ENCODE measurements at regions not wholly inside any gene's neighbourhood (a gene's known extent, or its start where the extent isn't known, plus 50 kb on each side); places are given as distances from the start of the nearest gene placed in this dataset.

DNA sequence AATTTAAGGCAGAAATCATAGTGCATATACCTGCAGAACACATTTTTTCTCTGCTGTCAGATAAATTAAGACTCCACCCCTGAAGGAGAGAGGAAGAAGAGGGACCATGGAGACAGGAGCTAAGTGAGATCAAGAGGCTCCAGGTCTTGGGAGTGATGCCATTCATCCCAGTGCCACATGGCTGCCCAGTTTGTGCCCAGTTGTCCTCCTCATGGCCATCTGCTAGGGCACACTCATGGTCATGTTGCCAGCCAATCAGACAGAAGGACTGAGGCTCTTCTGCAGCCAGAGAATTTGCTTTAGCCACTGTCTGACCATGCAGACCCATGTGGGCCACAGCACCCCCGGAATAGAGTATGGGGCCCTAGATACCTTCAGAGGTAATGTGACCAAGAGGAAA, 270.5 kb upstream of the PROK2 start:
- POLR2A ChIA-PET: no interaction called here
- FAIRE-seq: no peak
- dilution Hi-C loops (cut with MboI; ENCODE audit: extremely low pct_ligation_motif_present, low sequenced_read_pairs): no loop called here
- Histone ChIP-seq H3K27ac (ENCODE audit: insufficient read depth, low read depth, low read length) (no peak overlapping the region), H3K36me3 (ENCODE audit: control insufficient read depth in 2 of 2, extremely low read depth in 1 of 2, insufficient read depth in 2 of 2, low read length in 2 of 2) (no peaks in the 10 kb centered on the region), H3K9ac (replicated peaks; ENCODE audit: extremely low read depth, insufficient read depth, low read length) (no peak overlapping the region), H3K9me1 (replicated peaks; ENCODE audit: control insufficient read depth, extremely low read depth, insufficient read depth, low read length) (no peaks in the 10 kb centered on the region), H3K79me2 (ENCODE audit: control insufficient read depth, insufficient read depth, low read length) (no peaks in the 10 kb centered on the region), H3K4me2 (ENCODE audit: insufficient read depth, low read length) (no peak overlapping the region), H3K4me3 (replicated peaks in 1 of 3; ENCODE audit: insufficient read depth in 1 of 3, low read depth in 1 of 3, low read length in 3 of 3) (no peak overlapping the region), H3K27me3 (ENCODE audit: control insufficient read depth in 2 of 2, insufficient read depth in 2 of 2, low read length in 2 of 2) (no peaks in the 10 kb centered on the region), H2AFZ (ENCODE audit: low read depth, low read length) (no peak overlapping the region), H3K9me3 (replicated peaks; ENCODE audit: control insufficient read depth, insufficient read depth, low read length) (no peaks in the 10 kb centered on the region), H4K20me1 (replicated peaks; ENCODE audit: control insufficient read depth, extremely low read depth, insufficient read depth, low read length) (no peaks in the 10 kb centered on the region), H3K4me1 (ENCODE audit: control insufficient read depth, extremely low read depth, insufficient read depth, low read length) (no peaks in the 10 kb centered on the region)
- intact Hi-C loops (cut with micrococcal nuclease): no loop called here
- TF ChIP-seq POLR2AphosphoS5 (IDR thresholded peaks at IDR 0.05; ENCODE audit: insufficient read depth, low read depth, low read length) (no peak), EZH2 (IDR thresholded peaks at IDR 0.05; ENCODE audit: borderline replicate concordance, low read depth, low read length, severe bottlenecking) (no peak), FOS (IDR thresholded peaks at IDR 0.05; ENCODE audit: borderline replicate concordance, insufficient read depth, low read length) (no peak), GATA2 (IDR thresholded peaks at IDR 0.05; ENCODE audit: insufficient read depth, insufficient read length, low read depth, low read length) (no peak), JUN (IDR thresholded peaks at IDR 0.05; ENCODE audit: borderline replicate concordance, insufficient read depth, insufficient read length, low read depth) (no peak), POLR2A (IDR thresholded peaks at IDR 0.05; ENCODE audit: low read depth, low read length) (no peak)
- TF ChIP-seq, protein P1, sequence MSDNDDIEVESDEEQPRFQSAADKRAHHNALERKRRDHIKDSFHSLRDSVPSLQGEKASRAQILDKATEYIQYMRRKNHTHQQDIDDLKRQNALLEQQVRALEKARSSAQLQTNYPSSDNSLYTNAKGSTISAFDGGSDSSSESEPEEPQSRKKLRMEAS (IDR thresholded peaks at IDR 0.05; ENCODE audit: insufficient read depth, insufficient read length): no peak
- CTCF ChIA-PET: no interaction called here
- no peak for DNase-seq (ENCODE audit: low read depth, low spot score)
- no TSS peak for BruUV-seq (replicated peaks)

DNA sequence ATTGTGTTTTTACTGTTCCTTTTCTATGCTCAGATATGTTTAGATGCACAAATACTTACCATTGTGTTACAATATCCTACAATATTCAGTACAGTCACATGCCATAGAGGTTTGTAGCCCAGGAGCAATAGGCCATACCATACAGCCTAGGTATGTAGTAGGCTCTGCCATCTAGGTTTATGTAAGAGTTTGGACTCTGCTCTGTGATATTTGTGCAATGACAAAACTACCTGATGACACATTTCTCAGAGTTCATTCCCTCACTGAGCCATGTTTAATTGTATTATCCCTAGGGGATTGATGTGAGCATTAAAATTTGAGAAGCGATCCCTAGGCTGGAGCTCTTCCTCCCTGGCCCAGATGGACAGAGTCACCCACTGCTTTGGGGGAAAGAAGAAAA, 270.0 kb upstream of the PROK2 start:
- CTCF ChIA-PET: no interaction called here
- H3K79me2 ChIP-seq (ENCODE audit: control insufficient read depth, insufficient read depth, low read length): no peaks in the 10 kb centered on the region
- H3K27me3 ChIP-seq (ENCODE audit: control insufficient read depth in 2 of 2, insufficient read depth in 2 of 2, low read length in 2 of 2): no peaks in the 10 kb centered on the region
- H4K20me1 ChIP-seq (replicated peaks; ENCODE audit: control insufficient read depth, extremely low read depth, insufficient read depth, low read length): no peaks in the 10 kb centered on the region
- dilution Hi-C loops (cut with MboI; ENCODE audit: extremely low pct_ligation_motif_present, low sequenced_read_pairs): no loop called here
- H3K36me3 ChIP-seq (ENCODE audit: control insufficient read depth in 2 of 2, extremely low read depth in 1 of 2, insufficient read depth in 2 of 2, low read length in 2 of 2): no peaks in the 10 kb centered on the region
- H3K9me3 ChIP-seq (replicated peaks; ENCODE audit: control insufficient read depth, insufficient read depth, low read length): no peaks in the 10 kb centered on the region
- DNase-seq (ENCODE audit: low read depth, low spot score) (no peak), FAIRE-seq (no peak)
- H3K9ac ChIP-seq (replicated peaks; ENCODE audit: extremely low read depth, insufficient read depth, low read length): no peak overlapping the region
- no peak overlapping the region for H2AFZ ChIP-seq (ENCODE audit: low read depth, low read length)
- no peak overlapping the region for H3K27ac ChIP-seq (ENCODE audit: insufficient read depth, low read depth, low read length)
- intact Hi-C loops (cut with micrococcal nuclease): no loop called here
- no peak overlapping the region for H3K4me2 ChIP-seq (ENCODE audit: insufficient read depth, low read length)
- no peak overlapping the region for H3K4me3 ChIP-seq (replicated peaks in 1 of 3; ENCODE audit: insufficient read depth in 1 of 3, low read depth in 1 of 3, low read length in 3 of 3)
- no peaks in the 10 kb centered on the region for H3K4me1 ChIP-seq (ENCODE audit: control insufficient read depth, extremely low read depth, insufficient read depth, low read length)
- TF ChIP-seq, protein P1 (IDR thresholded peaks at IDR 0.05; ENCODE audit: insufficient read depth, insufficient read length): no peak
- TF ChIP-seq, protein P2, sequence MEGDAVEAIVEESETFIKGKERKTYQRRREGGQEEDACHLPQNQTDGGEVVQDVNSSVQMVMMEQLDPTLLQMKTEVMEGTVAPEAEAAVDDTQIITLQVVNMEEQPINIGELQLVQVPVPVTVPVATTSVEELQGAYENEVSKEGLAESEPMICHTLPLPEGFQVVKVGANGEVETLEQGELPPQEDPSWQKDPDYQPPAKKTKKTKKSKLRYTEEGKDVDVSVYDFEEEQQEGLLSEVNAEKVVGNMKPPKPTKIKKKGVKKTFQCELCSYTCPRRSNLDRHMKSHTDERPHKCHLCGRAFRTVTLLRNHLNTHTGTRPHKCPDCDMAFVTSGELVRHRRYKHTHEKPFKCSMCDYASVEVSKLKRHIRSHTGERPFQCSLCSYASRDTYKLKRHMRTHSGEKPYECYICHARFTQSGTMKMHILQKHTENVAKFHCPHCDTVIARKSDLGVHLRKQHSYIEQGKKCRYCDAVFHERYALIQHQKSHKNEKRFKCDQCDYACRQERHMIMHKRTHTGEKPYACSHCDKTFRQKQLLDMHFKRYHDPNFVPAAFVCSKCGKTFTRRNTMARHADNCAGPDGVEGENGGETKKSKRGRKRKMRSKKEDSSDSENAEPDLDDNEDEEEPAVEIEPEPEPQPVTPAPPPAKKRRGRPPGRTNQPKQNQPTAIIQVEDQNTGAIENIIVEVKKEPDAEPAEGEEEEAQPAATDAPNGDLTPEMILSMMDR (IDR thresholded peaks at IDR 0.05; ENCODE audit: extremely low read depth in 1 of 2, insufficient read depth in 1 of 2, low read depth in 1 of 2, low read length in 2 of 2): no peak
- TF ChIP-seq MYC (IDR thresholded peaks at IDR 0.05; ENCODE audit: low read depth, low read length): no peak
- TF ChIP-seq JUN (IDR thresholded peaks at IDR 0.05; ENCODE audit: borderline replicate concordance, insufficient read depth, insufficient read length, low read depth): no peak
- TF ChIP-seq POLR2A (IDR thresholded peaks at IDR 0.05; ENCODE audit: low read depth, low read length): no peak
- no peak for TF ChIP-seq POLR2AphosphoS5 (IDR thresholded peaks at IDR 0.05; ENCODE audit: insufficient read depth, low read depth, low read length)
- TF ChIP-seq FOS (IDR thresholded peaks at IDR 0.05; ENCODE audit: borderline replicate concordance, insufficient read depth, low read length): no peak
- no peak for TF ChIP-seq EZH2 (IDR thresholded peaks at IDR 0.05; ENCODE audit: borderline replicate concordance, low read depth, low read length, severe bottlenecking)
- no peak for TF ChIP-seq GATA2 (IDR thresholded peaks at IDR 0.05; ENCODE audit: insufficient read depth, insufficient read length, low read depth, low read length)
- POLR2A ChIA-PET: no interaction called here
- no TSS peak for BruUV-seq (replicated peaks)
- H3K9me1 ChIP-seq (replicated peaks; ENCODE audit: control insufficient read depth, extremely low read depth, insufficient read depth, low read length): no peaks in the 10 kb centered on the region

Measured in endothelial cell of umbilical vein (primary cell).